Kidney (tissue), 13 donors: ENCODE measurements at regions not wholly inside any gene's neighbourhood (a gene's known extent, or its start where the extent isn't known, plus 50 kb on each side); places are given as distances from the start of the nearest gene placed in this dataset.
"Not testable (repeated sequence)": the region's sequence is repeated elsewhere in the genome, so short reads cannot be mapped to it uniquely, and the experiment has no call there.

Experiments used
- DNase-seq, 5 donors: peaks; one replicate each; pipeline ENCODE4 v3.0.0-alpha.2; 2013 to 2020
- FAIRE-seq: peaks from 2 replicates; lab custom pipeline; 2012; peaks lifted over from hg19 to GRCh38; lab: Jason Lieb, UNC
- H3K27ac ChIP-seq, 2 donors: one replicate each; pipeline ENCODE4 v1.7.0; 2013; ENCODE audit warnings: low read depth in 2 of 2, low read length in 2 of 2, inconsistent platforms in 1 of 2
- H3K27me3 ChIP-seq: one replicate; pipeline ENCODE4 v1.7.1; 2013; ENCODE audit warnings: low read length, inconsistent platforms; ENCODE audit not compliant: control insufficient read depth, insufficient read depth
- H3K36me3 ChIP-seq, 3 donors: one replicate each; pipeline versions ENCODE4 v1.7.0 to v1.7.1; 2013; ENCODE audit warnings: low read length in 3 of 3, control low read depth in 1 of 3, inconsistent platforms in 1 of 3; ENCODE audit not compliant: insufficient read depth in 3 of 3, control insufficient read depth in 2 of 3
- H3K4me1 ChIP-seq, 3 donors: one replicate each; pipeline versions ENCODE4 v1.7.0 to v1.7.1; 2013; ENCODE audit warnings: low read length in 3 of 3, inconsistent platforms in 1 of 3, low read depth in 1 of 3; ENCODE audit not compliant: control insufficient read depth in 2 of 3, insufficient read depth in 2 of 3
- H3K4me3 ChIP-seq, 3 donors: one replicate each; pipeline versions ENCODE4 v1.7.0 to v1.8.1; 2013; ENCODE audit warnings: low read length in 3 of 3, control low read depth in 1 of 3, inconsistent platforms in 1 of 3
- H3K9ac ChIP-seq, 3 donors: one replicate each; pipeline versions ENCODE4 v1.7.0 to v1.7.1; 2013; ENCODE audit warnings: low read length in 3 of 3, control low read depth in 1 of 3, inconsistent platforms in 1 of 3
- H3K9me3 ChIP-seq, 3 donors: one replicate each; pipeline versions ENCODE4 v1.7.0 to v1.7.1; 2013; ENCODE audit warnings: low read length in 3 of 3, control low read depth in 1 of 3, inconsistent platforms in 1 of 3; ENCODE audit not compliant: control insufficient read depth in 2 of 3, insufficient read depth in 1 of 3
- CTCF ChIP-seq: IDR thresholded peaks from 3 replicates; pipeline ENCODE4 v1.5.1; 2012; ENCODE audit warnings: mild to moderate bottlenecking, moderate library complexity, borderline replicate concordance; ENCODE audit not compliant: insufficient read depth; ENCODE audit errors: extremely low read depth
- intact Hi-C: fragments of 100-400 bp; cut with DNase I; formaldehyde crosslinking; loops from one replicate; pipeline ENCODE4 v1.11.1; 2022
- donor health status: control.
- donor health status: control.
- donor health status: control.
- donor health status: control.
- donor health status: control.
- donor health status: DM: yes; HTN: yes; CAD: no.
- donor health status: Normal renal cell carcinoma (clear cell type).

GRCh38 chr12:46990211-46990610, 89.2 kb upstream of the PCED1B start:
- TF ChIP-seq CTCF = no peak
- H3K36me3 ChIP-seq = no peaks in the 10 kb centered on the region
- DNase-seq = no peak
- no peaks in the 10 kb centered on the region for H3K9me3 ChIP-seq
- H3K27ac ChIP-seq = no peak overlapping the region
- no peak overlapping the region for H3K4me3 ChIP-seq
- H3K27me3 ChIP-seq = no peaks in the 10 kb centered on the region
- no peaks in the 10 kb centered on the region for H3K4me1 ChIP-seq
- FAIRE-seq = no peak
- intact Hi-C loops = no loop called here
- no peak overlapping the region for H3K9ac ChIP-seq

- H3K4me1 ChIP-seq, H3K9me3 ChIP-seq, H3K9ac ChIP-seq, H3K36me3 ChIP-seq, intact Hi-C loops, H3K27me3 ChIP-seq, H3K4me3 ChIP-seq, FAIRE-seq, H3K27ac ChIP-seq: not testable (repeated sequence)
- peak in 1 of 5 donors; percentile 48 for DNase-seq
Measured at GRCh38 chr12:46992051-46992450, 87.4 kb upstream of the PCED1B start.

GRCh38 chr12:46998811-46999368, 80.5 kb upstream of the PCED1B start:
- Histone ChIP-seq H3K9ac (no peak overlapping the region), H3K4me1 (no peaks in the 10 kb centered on the region), H3K36me3 (no peaks in the 10 kb centered on the region), H3K9me3 (no peaks in the 10 kb centered on the region), H3K27me3 (no peaks in the 10 kb centered on the region), H3K4me3 (no peak overlapping the region), H3K27ac (no peak overlapping the region)
- intact Hi-C loops = no loop called here
- no peak for TF ChIP-seq CTCF
- FAIRE-seq = no peak
- DNase-seq = no peak

GRCh38 chr12:47004634-47005033, 74.8 kb upstream of the PCED1B start:
- intact Hi-C loops = no loop called here
- DNase-seq (no peak), FAIRE-seq (no peak)
- Histone ChIP-seq H3K4me3 (no peak overlapping the region), H3K27me3 (no peaks in the 10 kb centered on the region), H3K9me3 (no peaks in the 10 kb centered on the region), H3K4me1 (no peaks in the 10 kb centered on the region), H3K36me3 (no peaks in the 10 kb centered on the region), H3K9ac (no peak overlapping the region), H3K27ac (no peak overlapping the region)
- no peak for TF ChIP-seq CTCF
